ENCODE measurements at regions not wholly inside any gene's neighbourhood (a gene's known extent, or its start where the extent isn't known, plus 50 kb on each side); places are given as distances from the start of the nearest gene placed in this dataset.
"Not testable (repeated sequence)": the region's sequence is repeated elsewhere in the genome, so short reads cannot be mapped to it uniquely, and the experiment has no call there.

GRCh38 chr13:21228738-21229137, 52.3 kb downstream of the MRPL57 start:
- no peak for DNase-seq (ENCODE audit: low read depth in 3 of 3)

- no peak for DNase-seq (ENCODE audit: low read depth in 3 of 3)
Observed at GRCh38 chr13:21229241-21230024, 53.0 kb downstream of the MRPL57 start.

- DNase-seq (ENCODE audit: low read depth in 3 of 3) = no peak
Observed at GRCh38 chr13:21230516-21230915, 54.1 kb downstream of the MRPL57 start.

GRCh38 chr13:21231426-21231940, 55.0 kb downstream of the MRPL57 start:
- DNase-seq (ENCODE audit: low read depth in 3 of 3) = no peak

GRCh38 chr13:21232196-21232595, 55.7 kb downstream of the MRPL57 start:
- no peak for DNase-seq (ENCODE audit: low read depth in 3 of 3)

- no peak for DNase-seq (ENCODE audit: low read depth in 3 of 3)
Observed at GRCh38 chr13:21232599-21232998, 56.1 kb downstream of the MRPL57 start.

GRCh38 chr13:21233086-21233485, 56.6 kb downstream of the MRPL57 start:
- DNase-seq (ENCODE audit: low read depth in 3 of 3) = no peak

- DNase-seq (ENCODE audit: low read depth in 3 of 3) = no peak
Observed at GRCh38 chr13:21234526-21234925, 58.1 kb downstream of the MRPL57 start.

GRCh38 chr13:21235174-21235573, 58.7 kb downstream of the MRPL57 start:
- no peak for DNase-seq (ENCODE audit: low read depth in 3 of 3)

- DNase-seq (ENCODE audit: low read depth in 3 of 3) = no peak
Observed at GRCh38 chr13:21237081-21237480, 60.6 kb downstream of the MRPL57 start.

- DNase-seq (ENCODE audit: low read depth in 3 of 3) = no peak
Observed at GRCh38 chr13:21238267-21238666, 61.8 kb downstream of the MRPL57 start.

- DNase-seq (ENCODE audit: low read depth in 3 of 3) = no peak
Observed at GRCh38 chr13:21240586-21240985, 64.1 kb downstream of the MRPL57 start.

- DNase-seq (ENCODE audit: low read depth in 3 of 3) = no peak
Observed at GRCh38 chr13:21242236-21242635, 65.8 kb downstream of the MRPL57 start.

GRCh38 chr13:21243045-21243897, 66.8 kb downstream of the MRPL57 start:
- no peak for DNase-seq (ENCODE audit: low read depth in 3 of 3)

- not testable (repeated sequence) for DNase-seq (ENCODE audit: low read depth in 3 of 3)
Observed at GRCh38 chr13:21243898-21244184, 67.4 kb downstream of the MRPL57 start.

- no peak for DNase-seq (ENCODE audit: low read depth in 3 of 3)
Observed at GRCh38 chr13:21246761-21247452, 70.4 kb downstream of the MRPL57 start.

GRCh38 chr13:21256351-21256761, 79.9 kb downstream of the MRPL57 start:
- no peak for DNase-seq (ENCODE audit: low read depth in 3 of 3)

GRCh38 chr13:21256891-21257290, 80.4 kb downstream of the MRPL57 start:
- DNase-seq (ENCODE audit: low read depth in 3 of 3) = no peak

GRCh38 chr13:21259571-21260455, 83.4 kb downstream of the MRPL57 start:
- no peak for DNase-seq (ENCODE audit: low read depth in 3 of 3)

GRCh38 chr13:21260561-21261290, 84.3 kb downstream of the MRPL57 start:
- not testable (repeated sequence) for DNase-seq (ENCODE audit: low read depth in 3 of 3)
